ENCODE measurements at regions not wholly inside any gene's neighbourhood (a gene's known extent, or its start where the extent isn't known, plus 50 kb on each side); places are given as distances from the start of the nearest gene placed in this dataset.

DNA sequence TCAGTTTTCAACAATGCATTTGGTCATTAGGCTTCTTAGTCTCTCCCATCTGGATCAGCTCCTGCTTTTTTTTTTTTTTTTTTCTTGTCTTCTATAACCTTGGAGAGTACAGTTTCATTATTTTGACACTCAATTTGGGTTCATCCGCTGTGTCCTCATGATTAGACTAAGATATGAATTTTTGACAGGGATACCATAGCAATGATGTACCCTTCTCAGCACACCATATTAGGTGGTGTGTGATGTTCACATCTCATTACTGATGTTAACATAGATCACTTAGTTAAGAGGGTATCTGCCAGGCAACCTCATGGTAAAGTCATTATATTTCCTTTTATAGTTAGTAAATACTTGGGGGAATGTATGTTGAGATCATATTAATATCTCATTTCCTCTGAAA is 445.5 kb upstream of the IGFBP3 start:
- no peak overlapping the region for H3K27ac Mint-ChIP-seq
- CTCF ChIA-PET: no interaction called here
- Histone ChIP-seq H3K27ac (ENCODE audit: low read depth in 1 of 2, low read length in 2 of 2) (no peak overlapping the region), H3K4me3 (ENCODE audit: low read length) (no peak overlapping the region), H3K36me3 (ENCODE audit: insufficient read depth, low read length) (no peaks in the 10 kb centered on the region), H3K9me3 (ENCODE audit: control insufficient read depth in 1 of 2, insufficient read depth in 1 of 2, low read length in 2 of 2) (no peaks in the 10 kb centered on the region), H3K4me1 (ENCODE audit: insufficient read depth, low read length) (no peaks in the 10 kb centered on the region), H3K27me3 (ENCODE audit: control insufficient read depth in 1 of 2, insufficient read depth in 2 of 2, low read length in 2 of 2) (no peaks in the 10 kb centered on the region)
- no peak overlapping the region for H3K4me3 Mint-ChIP-seq
- H3K4me1 Mint-ChIP-seq (ENCODE audit: low read depth): no peaks in the 10 kb centered on the region
- H3K36me3 Mint-ChIP-seq (ENCODE audit: low read depth): no peaks in the 10 kb centered on the region
- ATAC-seq (ENCODE audit: poor library complexity) (no peak), DNase-seq (no peak)
- TF ChIP-seq, protein P1, sequence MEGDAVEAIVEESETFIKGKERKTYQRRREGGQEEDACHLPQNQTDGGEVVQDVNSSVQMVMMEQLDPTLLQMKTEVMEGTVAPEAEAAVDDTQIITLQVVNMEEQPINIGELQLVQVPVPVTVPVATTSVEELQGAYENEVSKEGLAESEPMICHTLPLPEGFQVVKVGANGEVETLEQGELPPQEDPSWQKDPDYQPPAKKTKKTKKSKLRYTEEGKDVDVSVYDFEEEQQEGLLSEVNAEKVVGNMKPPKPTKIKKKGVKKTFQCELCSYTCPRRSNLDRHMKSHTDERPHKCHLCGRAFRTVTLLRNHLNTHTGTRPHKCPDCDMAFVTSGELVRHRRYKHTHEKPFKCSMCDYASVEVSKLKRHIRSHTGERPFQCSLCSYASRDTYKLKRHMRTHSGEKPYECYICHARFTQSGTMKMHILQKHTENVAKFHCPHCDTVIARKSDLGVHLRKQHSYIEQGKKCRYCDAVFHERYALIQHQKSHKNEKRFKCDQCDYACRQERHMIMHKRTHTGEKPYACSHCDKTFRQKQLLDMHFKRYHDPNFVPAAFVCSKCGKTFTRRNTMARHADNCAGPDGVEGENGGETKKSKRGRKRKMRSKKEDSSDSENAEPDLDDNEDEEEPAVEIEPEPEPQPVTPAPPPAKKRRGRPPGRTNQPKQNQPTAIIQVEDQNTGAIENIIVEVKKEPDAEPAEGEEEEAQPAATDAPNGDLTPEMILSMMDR (IDR thresholded peaks at IDR 0.05): no peak
- H3K27me3 Mint-ChIP-seq: no peaks in the 10 kb centered on the region
- H3K9me3 Mint-ChIP-seq: no peaks in the 10 kb centered on the region
- intact Hi-C loops (cut with DNase I, micrococcal nuclease): no loop called here
- POLR2A ChIA-PET: no interaction called here

DNA sequence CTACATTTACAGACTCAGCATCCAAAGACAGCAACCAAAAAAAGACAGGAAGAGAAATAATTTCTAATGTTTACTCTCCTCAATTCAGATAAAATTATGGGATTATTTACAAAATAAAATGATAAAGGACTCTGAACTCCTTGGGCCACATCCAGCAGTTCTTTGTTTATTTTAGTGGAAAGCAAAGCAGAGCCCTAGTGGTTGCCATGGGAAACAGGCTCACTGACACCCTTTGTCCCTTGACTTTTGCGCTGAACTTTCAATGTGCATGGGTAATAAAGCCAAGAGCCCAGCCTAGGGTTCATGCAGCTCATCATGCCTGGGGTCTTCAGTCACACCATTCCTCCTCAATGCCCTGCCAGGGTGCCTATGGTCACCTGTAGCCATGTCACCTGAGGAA is 442.6 kb upstream of the IGFBP3 start:
- H3K4me3 ChIP-seq (ENCODE audit: low read length): no peak overlapping the region
- CTCF ChIA-PET: no interaction called here
- H3K27me3 ChIP-seq (ENCODE audit: control insufficient read depth in 1 of 2, insufficient read depth in 2 of 2, low read length in 2 of 2): no peaks in the 10 kb centered on the region
- no peaks in the 10 kb centered on the region for H3K4me1 Mint-ChIP-seq (ENCODE audit: low read depth)
- H3K27ac ChIP-seq (ENCODE audit: low read depth in 1 of 2, low read length in 2 of 2): no peak overlapping the region
- H3K36me3 ChIP-seq (ENCODE audit: insufficient read depth, low read length): no peaks in the 10 kb centered on the region
- H3K4me1 ChIP-seq (ENCODE audit: insufficient read depth, low read length): no peaks in the 10 kb centered on the region
- no peak overlapping the region for H3K4me3 Mint-ChIP-seq
- H3K9me3 Mint-ChIP-seq: no peaks in the 10 kb centered on the region
- H3K27ac Mint-ChIP-seq: no peak overlapping the region
- POLR2A ChIA-PET: no interaction called here
- H3K9me3 ChIP-seq (ENCODE audit: control insufficient read depth in 1 of 2, insufficient read depth in 1 of 2, low read length in 2 of 2): peaks cover 0 to 4% of the 10 kb centered on the region in 2 experiments
- ATAC-seq (ENCODE audit: poor library complexity) (no peak), DNase-seq (no peak)
- H3K27me3 Mint-ChIP-seq: no peaks in the 10 kb centered on the region
- TF ChIP-seq, protein P1 (IDR thresholded peaks at IDR 0.05): no peak
- intact Hi-C loops (cut with DNase I, micrococcal nuclease): no loop called here
- no peaks in the 10 kb centered on the region for H3K36me3 Mint-ChIP-seq (ENCODE audit: low read depth)

DNA sequence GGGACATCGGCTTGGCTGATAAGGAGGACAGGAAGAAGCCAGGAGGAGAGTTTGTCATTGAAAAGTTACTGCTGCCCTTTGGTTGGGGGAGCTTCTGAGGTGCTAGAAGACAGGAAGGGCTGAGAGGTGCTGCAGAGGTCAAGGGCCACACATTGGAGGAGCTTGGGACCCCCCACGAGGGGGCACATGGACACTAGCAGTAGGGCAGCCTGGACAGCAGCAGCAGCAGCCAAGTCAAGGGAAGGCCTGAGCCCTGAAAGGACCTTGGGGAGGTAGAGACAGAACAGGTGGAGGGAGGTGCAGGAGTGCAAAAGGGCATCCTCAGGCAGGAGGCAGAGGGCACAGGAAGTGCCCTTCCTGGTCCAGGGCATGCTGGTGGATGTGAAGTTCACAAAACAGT is 439.7 kb upstream of the IGFBP3 start:
- POLR2A ChIA-PET: no interaction called here
- H3K4me1 ChIP-seq (ENCODE audit: insufficient read depth, low read length): no peaks in the 10 kb centered on the region
- DNase-seq (no peak), ATAC-seq (ENCODE audit: poor library complexity) (no peak)
- peaks cover 0 to 4% of the 10 kb centered on the region in 2 experiments for H3K9me3 ChIP-seq (ENCODE audit: control insufficient read depth in 1 of 2, insufficient read depth in 1 of 2, low read length in 2 of 2)
- CTCF ChIA-PET: no interaction called here
- no peaks in the 10 kb centered on the region for H3K36me3 Mint-ChIP-seq (ENCODE audit: low read depth)
- H3K27ac ChIP-seq (ENCODE audit: low read depth in 1 of 2, low read length in 2 of 2): no peak overlapping the region
- no peaks in the 10 kb centered on the region for H3K27me3 ChIP-seq (ENCODE audit: control insufficient read depth in 1 of 2, insufficient read depth in 2 of 2, low read length in 2 of 2)
- H3K9me3 Mint-ChIP-seq: no peaks in the 10 kb centered on the region
- no peak overlapping the region for H3K27ac Mint-ChIP-seq
- TF ChIP-seq, protein P1 (IDR thresholded peaks at IDR 0.05): no peak
- H3K4me3 Mint-ChIP-seq: no peak overlapping the region
- H3K4me3 ChIP-seq (ENCODE audit: low read length): no peak overlapping the region
- no peaks in the 10 kb centered on the region for H3K27me3 Mint-ChIP-seq
- H3K36me3 ChIP-seq (ENCODE audit: insufficient read depth, low read length): no peaks in the 10 kb centered on the region
- no peaks in the 10 kb centered on the region for H3K4me1 Mint-ChIP-seq (ENCODE audit: low read depth)
- intact Hi-C loops (cut with DNase I, micrococcal nuclease): no loop called here

Data from CD4-positive, alpha-beta T cell (primary cell).